Effector memory CD4-positive, alpha-beta T cell (primary cell): ENCODE measurements at regions not wholly inside any gene's neighbourhood (a gene's known extent, or its start where the extent isn't known, plus 50 kb on each side); places are given as distances from the start of the nearest gene placed in this dataset.
"Not testable (repeated sequence)": the region's sequence is repeated elsewhere in the genome, so short reads cannot be mapped to it uniquely, and the experiment has no call there.

Source experiments
- DNase-seq, 3 donors: peaks; one replicate each; pipeline ENCODE4 v3.0.0-alpha.2; 2020
- H3K27ac ChIP-seq: 2 replicates; pipeline ENCODE4 v1.7.0; 2013; ENCODE audit warnings: mild to moderate bottlenecking, low read length, moderate library complexity; ENCODE audit not compliant: insufficient read depth, poor library complexity, severe bottlenecking
- H3K27me3 ChIP-seq: replicated peaks from 2 replicates; pipeline ENCODE4 v1.7.0; 2013; ENCODE audit warnings: mild to moderate bottlenecking, low read length; ENCODE audit not compliant: insufficient read depth, control insufficient read depth, poor library complexity, severe bottlenecking
- H3K36me3 ChIP-seq: 2 replicates; pipeline ENCODE4 v1.7.0; 2013; ENCODE audit warnings: mild to moderate bottlenecking, low read length, moderate library complexity; ENCODE audit not compliant: control insufficient read depth, insufficient read depth
- H3K4me1 ChIP-seq: 2 replicates; pipeline ENCODE4 v1.7.0; 2013; ENCODE audit warnings: low read length, mild to moderate bottlenecking; ENCODE audit not compliant: control insufficient read depth, insufficient read depth, poor library complexity, severe bottlenecking
- H3K4me3 ChIP-seq: 2 replicates; pipeline ENCODE4 v1.7.0; 2013; ENCODE audit warnings: low read length, low read depth, mild to moderate bottlenecking; ENCODE audit not compliant: insufficient read depth, poor library complexity, severe bottlenecking
- H3K9me3 ChIP-seq: 2 replicates; pipeline ENCODE4 v1.7.0; 2013; ENCODE audit warnings: mild to moderate bottlenecking, low read length, moderate library complexity; ENCODE audit not compliant: control insufficient read depth

- no peak for DNase-seq
- Histone ChIP-seq H3K27ac (no peak overlapping the region), H3K27me3 (no peaks in the 10 kb centered on the region), H3K4me3 (no peak overlapping the region), H3K9me3 (no peaks in the 10 kb centered on the region), H3K36me3 (no peaks in the 10 kb centered on the region), H3K4me1 (no peaks in the 10 kb centered on the region)
Observed at GRCh38 chr11:116353589-116353988, 419.2 kb downstream of the BUD13 start.

DNA sequence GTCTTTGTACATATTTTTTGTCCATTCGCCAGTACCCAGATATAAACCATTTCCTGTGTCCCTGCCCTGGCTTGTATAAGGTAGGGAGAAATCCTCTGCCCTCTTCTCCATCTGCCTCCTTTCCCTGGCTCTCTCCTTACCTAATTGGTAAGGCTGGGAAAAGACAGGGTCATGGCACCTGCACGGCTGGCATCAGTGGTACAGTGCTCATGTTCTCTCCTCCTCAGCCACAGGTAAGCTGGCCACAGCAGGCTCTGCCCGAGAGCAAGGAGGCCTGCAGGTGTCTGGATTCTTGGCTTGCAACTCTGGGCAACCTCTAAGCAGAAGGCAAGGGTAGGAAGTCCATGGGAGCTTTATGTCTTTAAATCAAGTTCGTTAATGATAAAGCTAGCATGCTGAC lies 419.9 kb downstream of the BUD13 start:
- H3K9me3 ChIP-seq: no peaks in the 10 kb centered on the region
- no peak for DNase-seq
- H3K4me1 ChIP-seq: no peaks in the 10 kb centered on the region
- H3K4me3 ChIP-seq: no peak overlapping the region
- H3K36me3 ChIP-seq: no peaks in the 10 kb centered on the region
- no peak overlapping the region for H3K27ac ChIP-seq
- no peaks in the 10 kb centered on the region for H3K27me3 ChIP-seq

DNA sequence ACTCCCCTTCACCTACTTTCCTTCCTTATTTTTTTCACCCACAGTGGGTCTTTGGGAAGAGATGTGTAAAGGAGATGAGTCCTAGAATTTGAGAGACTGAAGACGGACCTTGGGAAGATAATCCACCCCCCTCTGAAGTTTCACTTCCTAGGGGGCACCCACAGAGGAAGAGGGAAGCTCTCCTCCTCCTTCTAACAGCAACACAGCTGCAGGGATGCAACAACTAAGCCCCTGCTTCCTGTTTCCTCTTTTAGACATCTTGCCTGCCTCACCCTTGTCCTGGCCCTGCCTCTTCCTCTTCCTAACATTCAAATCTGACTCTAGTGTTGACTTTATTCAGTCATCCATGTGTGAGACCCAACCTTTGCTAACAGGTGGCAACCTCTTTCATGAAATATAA lies 424.6 kb downstream of the BUD13 start:
- Histone ChIP-seq H3K36me3 (no peaks in the 10 kb centered on the region), H3K27ac (no peak overlapping the region), H3K4me1 (no peaks in the 10 kb centered on the region), H3K9me3 (no peaks in the 10 kb centered on the region), H3K27me3 (no peaks in the 10 kb centered on the region), H3K4me3 (no peak overlapping the region)
- DNase-seq: no peak

GRCh38 chr11:116345575-116345974 lies 427.2 kb downstream of the BUD13 start:
- Histone ChIP-seq H3K27ac (no peak overlapping the region), H3K4me3 (no peak overlapping the region), H3K27me3 (no peaks in the 10 kb centered on the region), H3K4me1 (no peaks in the 10 kb centered on the region), H3K36me3 (no peaks in the 10 kb centered on the region), H3K9me3 (no peaks in the 10 kb centered on the region)
- no peak for DNase-seq

- Histone ChIP-seq H3K4me3 (no peak overlapping the region), H3K27me3 (no peaks in the 10 kb centered on the region), H3K27ac (no peak overlapping the region), H3K36me3 (no peaks in the 10 kb centered on the region), H3K9me3 (no peaks in the 10 kb centered on the region), H3K4me1 (no peaks in the 10 kb centered on the region)
- no peak for DNase-seq
Observed at GRCh38 chr11:116344601-116345000, 428.2 kb downstream of the BUD13 start.

GRCh38 chr11:116343270-116343669 lies 429.5 kb downstream of the BUD13 start:
- Histone ChIP-seq H3K27ac (no peak overlapping the region), H3K27me3 (no peaks in the 10 kb centered on the region), H3K36me3 (no peaks in the 10 kb centered on the region), H3K4me1 (no peaks in the 10 kb centered on the region), H3K9me3 (no peaks in the 10 kb centered on the region), H3K4me3 (no peak overlapping the region)
- DNase-seq: no peak

- no peaks in the 10 kb centered on the region for H3K4me1 ChIP-seq
- no peak overlapping the region for H3K4me3 ChIP-seq
- no peak for DNase-seq
- H3K27me3 ChIP-seq: no peaks in the 10 kb centered on the region
- H3K36me3 ChIP-seq: no peaks in the 10 kb centered on the region
- H3K27ac ChIP-seq: no peak overlapping the region
- no peaks in the 10 kb centered on the region for H3K9me3 ChIP-seq
Observed at GRCh38 chr11:116342148-116342547, 430.6 kb downstream of the BUD13 start.

GRCh38 chr11:116339306-116340098 lies 433.3 kb downstream of the BUD13 start:
- H3K4me1 ChIP-seq: no peaks in the 10 kb centered on the region
- H3K4me3 ChIP-seq: no peak overlapping the region
- no peaks in the 10 kb centered on the region for H3K27me3 ChIP-seq
- H3K27ac ChIP-seq: no peak overlapping the region
- H3K36me3 ChIP-seq: no peaks in the 10 kb centered on the region
- no peaks in the 10 kb centered on the region for H3K9me3 ChIP-seq
- no peak for DNase-seq

GRCh38 chr11:116338500-116338899 lies 434.3 kb downstream of the BUD13 start:
- not testable (repeated sequence) for H3K27ac ChIP-seq, H3K4me3 ChIP-seq, H3K36me3 ChIP-seq, H3K27me3 ChIP-seq, H3K9me3 ChIP-seq, H3K4me1 ChIP-seq, DNase-seq

- Histone ChIP-seq H3K4me1 (no peaks in the 10 kb centered on the region), H3K9me3 (no peaks in the 10 kb centered on the region), H3K4me3 (no peak overlapping the region), H3K36me3 (no peaks in the 10 kb centered on the region), H3K27ac (no peak overlapping the region), H3K27me3 (no peaks in the 10 kb centered on the region)
- DNase-seq: no peak
Observed at GRCh38 chr11:116336540-116336939, 436.2 kb downstream of the BUD13 start.
